GM10847 (cell line): ENCODE measurements at regions not wholly inside any gene's neighbourhood (a gene's known extent, or its start where the extent isn't known, plus 50 kb on each side); places are given as distances from the start of the nearest gene placed in this dataset.

Experiments used
- POLR2A ChIP-seq: IDR thresholded peaks from 2 replicates; pipeline ENCODE4 v1.6.1; 2011; ENCODE audit not compliant: insufficient read length; ENCODE audit errors: extremely low read depth

- TF ChIP-seq POLR2A, result no peak
These were observed 638.7 kb downstream of the ZEB2 start for GRCh38 chr2:143881246-143881645.

- no peak for TF ChIP-seq POLR2A
These were observed 641.9 kb downstream of the ZEB2 start for GRCh38 chr2:143877876-143878530.

GRCh38 chr2:143877056-143877455 lies 642.9 kb downstream of the ZEB2 start:
- no peak for TF ChIP-seq POLR2A

GRCh38 chr2:143875295-143876233 lies 644.4 kb downstream of the ZEB2 start:
- TF ChIP-seq POLR2A, result no peak

GRCh38 chr2:143873886-143874285 lies 646.0 kb downstream of the ZEB2 start:
- no peak for TF ChIP-seq POLR2A

- TF ChIP-seq POLR2A, result no peak
These were observed 649.2 kb downstream of the ZEB2 start for GRCh38 chr2:143870696-143871095.

DNA sequence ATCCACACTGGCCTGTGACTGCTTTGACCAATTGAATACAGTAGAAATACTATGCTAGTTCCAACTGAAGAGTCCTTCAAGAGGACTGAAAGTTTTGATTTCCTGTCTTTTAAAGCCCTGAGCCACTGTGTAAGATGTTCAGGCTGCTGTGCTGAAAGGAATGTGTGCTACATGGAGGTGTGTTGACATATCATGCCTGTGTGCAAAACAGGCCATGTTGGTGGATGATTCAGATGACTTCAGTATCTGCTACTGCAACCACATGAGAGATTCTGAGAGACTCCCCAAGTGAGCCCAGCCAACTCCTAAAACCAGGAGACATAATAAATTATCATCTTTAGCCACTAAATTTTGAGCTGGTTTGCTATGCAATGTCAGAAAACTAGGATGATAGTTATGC lies 662.9 kb downstream of the ZEB2 start:
- no peak for TF ChIP-seq POLR2A

DNA sequence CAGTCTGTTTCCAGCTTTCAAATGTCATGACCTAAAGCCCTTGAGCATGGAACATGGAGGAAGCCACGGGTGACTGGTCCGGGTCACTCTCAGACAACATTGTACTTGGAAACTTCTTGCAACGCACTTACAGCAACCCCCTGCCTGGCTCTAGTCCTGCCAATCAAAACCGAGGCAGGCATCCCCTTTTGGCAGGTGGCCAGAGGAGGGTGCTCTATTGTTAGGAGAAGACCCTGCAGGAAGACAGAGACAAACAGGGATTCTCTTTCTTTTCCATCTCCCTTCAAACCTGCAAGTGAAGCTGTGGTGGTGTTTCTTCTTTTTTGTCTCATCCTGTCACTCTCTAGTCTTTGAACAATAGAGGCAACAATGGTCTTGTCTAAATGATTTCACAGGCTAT lies 667.2 kb downstream of the ZEB2 start:
- no peak for TF ChIP-seq POLR2A

GRCh38 chr2:143850084-143850483 lies 669.8 kb downstream of the ZEB2 start:
- TF ChIP-seq POLR2A, result no peak

- TF ChIP-seq POLR2A, result no peak
These were observed 672.7 kb downstream of the ZEB2 start for GRCh38 chr2:143847257-143847656.

GRCh38 chr2:143844986-143845385 lies 674.9 kb downstream of the ZEB2 start:
- no peak for TF ChIP-seq POLR2A

GRCh38 chr2:143843686-143844085 lies 676.2 kb downstream of the ZEB2 start:
- TF ChIP-seq POLR2A, result no peak

DNA sequence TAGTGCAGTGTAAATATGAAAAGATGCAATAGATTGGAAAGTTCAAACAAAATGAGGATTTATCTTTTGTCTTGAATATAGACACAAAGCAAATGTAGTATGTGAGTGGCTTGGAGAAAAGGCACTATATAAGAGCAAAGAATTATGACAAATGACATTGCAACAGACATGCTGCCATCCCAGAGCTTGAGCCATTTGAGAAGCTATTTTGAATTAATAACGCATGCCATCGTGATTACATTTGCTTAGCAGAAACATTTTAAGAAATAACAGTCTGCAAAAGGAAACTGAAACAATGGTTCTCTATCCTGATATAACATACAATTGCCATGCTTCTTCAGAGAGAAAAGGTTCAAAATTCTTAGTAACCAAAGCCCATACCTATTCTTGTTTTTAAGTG lies 677.1 kb downstream of the ZEB2 start:
- no peak for TF ChIP-seq POLR2A

DNA sequence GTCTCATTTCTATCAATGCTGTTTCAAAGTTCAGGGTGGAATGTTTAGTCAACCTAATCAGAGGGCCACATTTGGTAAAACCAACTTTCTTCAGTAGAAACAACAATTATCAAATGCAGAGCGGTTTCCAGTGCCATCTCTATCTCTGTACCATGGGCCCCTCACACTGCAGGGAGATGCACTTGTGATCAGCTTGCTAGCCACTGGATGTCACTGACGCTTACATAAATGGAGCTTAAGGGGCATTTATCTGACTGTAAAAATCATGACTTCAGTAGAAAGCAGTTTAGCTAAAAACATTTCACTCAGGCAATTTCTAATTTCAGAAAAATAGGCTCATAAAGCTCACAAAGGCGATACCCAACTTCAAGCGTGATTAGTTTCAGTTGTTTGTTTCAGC lies 678.0 kb downstream of the ZEB2 start:
- no peak for TF ChIP-seq POLR2A

GRCh38 chr2:143840601-143841000 lies 679.3 kb downstream of the ZEB2 start:
- no peak for TF ChIP-seq POLR2A

DNA sequence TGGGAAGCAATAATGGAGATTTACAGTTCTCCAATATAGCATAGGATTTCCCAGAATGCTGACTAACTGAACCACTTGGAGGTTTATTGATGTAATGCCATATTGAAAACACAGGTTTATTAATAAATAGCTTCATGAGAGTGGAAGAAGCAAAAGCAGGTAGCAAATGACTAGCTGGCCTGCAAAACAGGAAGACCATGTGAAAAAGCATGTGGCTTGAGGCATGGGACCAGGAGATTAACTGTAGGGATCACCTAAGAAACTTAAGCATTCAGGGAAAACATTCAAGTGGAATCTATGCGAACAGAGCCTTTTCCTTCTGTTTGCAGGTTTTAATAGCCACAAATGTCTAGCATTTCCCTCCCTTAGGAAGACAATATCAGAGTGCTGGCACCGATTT lies 679.7 kb downstream of the ZEB2 start:
- TF ChIP-seq POLR2A, result no peak

- TF ChIP-seq POLR2A, result no peak
These were observed 680.5 kb downstream of the ZEB2 start for GRCh38 chr2:143839456-143839855.

GRCh38 chr2:143835481-143835880 lies 684.4 kb downstream of the ZEB2 start:
- no peak for TF ChIP-seq POLR2A
